ENCODE measurements at regions not wholly inside any gene's neighbourhood (a gene's known extent, or its start where the extent isn't known, plus 50 kb on each side); places are given as distances from the start of the nearest gene placed in this dataset.

- CTCF ChIA-PET = interaction anchor here (0.6 kb wide), 1 partner anchor 226 kb away, joined by 3 read pairs; no protein-coding TSS in a partner anchor
- H4K8ac ChIP-seq (ENCODE audit: low read depth in 2 of 2, low read length in 2 of 2) = no peak overlapping the region
- dilution Hi-C loops (cut with HindIII; ENCODE audit: low sequenced_read_pairs, unreplicated experiment) = no loop called here
Observed at GRCh38 chr3:31043184-31043819, 148.8 kb upstream of the GADL1 start.

More at GRCh38 chr3:31043184-31043819, 148.8 kb upstream of the GADL1 start:
- Histone ChIP-seq H3K4ac (ENCODE audit: low read depth, low read length) (no peak overlapping the region), H3K14ac (replicated peaks; ENCODE audit: low read depth, low read length) (no peak overlapping the region), H4K91ac (ENCODE audit: insufficient read depth, low read depth, low read length) (no peak overlapping the region), H2AK5ac (ENCODE audit: low read depth, low read length) (no peak overlapping the region), H3K4me2 (ENCODE audit: low read depth, low read length) (no peak overlapping the region), H3K4me3 (ENCODE audit: insufficient read depth, low read depth, low read length) (no peak overlapping the region), H3K9ac (ENCODE audit: low read depth, low read length) (no peak overlapping the region), H2BK15ac (ENCODE audit: low read depth, low read length) (no peak overlapping the region), H3K27me3 (ENCODE audit: control insufficient read depth, insufficient read depth, low read length) (no peaks in the 10 kb centered on the region; the same call in 1 of the 2 replicates), H3K23ac (ENCODE audit: low read depth, low read length) (no peak overlapping the region), H3K9me3 (ENCODE audit: control insufficient read depth, insufficient read depth, low read length) (peaks cover 8% of the 10 kb centered on the region; the same call in 1 of the 2 replicates), H2BK20ac (ENCODE audit: low read depth, low read length) (no peak overlapping the region), H3K56ac (ENCODE audit: extremely low read depth, insufficient read depth, low read length) (no peak overlapping the region), H2BK5ac (ENCODE audit: low read depth, low read length, poor library complexity, severe bottlenecking) (no peak overlapping the region), H2AFZ (replicated peaks; ENCODE audit: low read length, poor library complexity) (peak overlapping the region; percentile 59), H3K18ac (ENCODE audit: low read depth, low read length) (no peak overlapping the region), H3K9me1 (ENCODE audit: insufficient read depth, low read length) (no peaks in the 10 kb centered on the region), H3K4me1 (ENCODE audit: control insufficient read depth, insufficient read depth, low read length) (0 out of 2 replicates have a peak, but pooled peaks cover 2% of the 10 kb centered on the region), H3K79me1 (ENCODE audit: low read depth in 1 of 2, low read length in 2 of 2) (no peaks in the 10 kb centered on the region), H3K36me3 (ENCODE audit: control insufficient read depth, insufficient read depth, low read length) (no peaks in the 10 kb centered on the region), H4K5ac (ENCODE audit: low read depth, low read length) (no peak overlapping the region), H2AK9ac (replicated peaks; ENCODE audit: low read depth, low read length, poor library complexity) (no peak overlapping the region), H2BK120ac (ENCODE audit: low read depth, low read length) (no peak overlapping the region), H3K27ac (ENCODE audit: insufficient read depth, low read length) (no peak overlapping the region), H4K20me1 (ENCODE audit: insufficient read depth, low read length) (no peaks in the 10 kb centered on the region)
- DNase-seq (peak; percentile 19), ATAC-seq (ENCODE audit: low read depth) (no peak; the same call in 1 of the 2 replicates)
- no CpG with 5 or more reads among the region's 3 CpGs for WGBS, 2 experiments (ENCODE audit: extremely low coverage in 2 of 2, insufficient read length in 1 of 2)
- no TSS peak for BruUV-seq (replicated peaks)
- TF ChIP-seq MXI1 (IDR thresholded peaks at IDR 0.05; ENCODE audit: borderline replicate concordance, low read depth, low read length) = no peak
- TF ChIP-seq CEBPB (IDR thresholded peaks at IDR 0.05; ENCODE audit: low read depth, low read length) = peak; percentile 50; the same call in 1 of the 2 replicates
- POLR2A ChIA-PET (ENCODE audit: unreplicated experiment) = no interaction called here
- in situ Hi-C loops (cut with MboI; ENCODE audit: low sequenced_read_pairs) = no loop called here
- intact Hi-C loops (cut with micrococcal nuclease) = no loop called here

All from IMR-90 (cell line).